Nephron (organoid): ENCODE measurements at regions not wholly inside any gene's neighbourhood (a gene's known extent, or its start where the extent isn't known, plus 50 kb on each side); places are given as distances from the start of the nearest gene placed in this dataset.

Experiments
- H3K27ac Mint-ChIP-seq, 3 experiments: 2 replicates each; pipeline ENCODE4 v1.8.0; 2020; ENCODE audit warnings: mixed read lengths in 3 of 3, mild to moderate bottlenecking in 2 of 3, moderate library complexity in 1 of 3
- H3K27me3 Mint-ChIP-seq: 2 replicates; pipeline ENCODE4 v1.8.0; 2021; ENCODE audit warnings: low read depth, mild to moderate bottlenecking, moderate library complexity, mixed read lengths
- H3K36me3 Mint-ChIP-seq: 2 replicates; pipeline ENCODE4 v1.8.0; 2020; ENCODE audit warnings: low read depth, mixed read lengths
- H3K4me1 Mint-ChIP-seq: 2 replicates; pipeline ENCODE4 v1.8.0; 2020; ENCODE audit warnings: mixed read lengths
- H3K4me3 Mint-ChIP-seq, 3 experiments: 2 replicates each; pipeline ENCODE4 v1.8.0; 2020; ENCODE audit warnings: mild to moderate bottlenecking in 3 of 3, mixed read lengths in 3 of 3, moderate library complexity in 2 of 3
- H3K9me3 Mint-ChIP-seq: 2 replicates; pipeline ENCODE4 v1.8.0; 2020; ENCODE audit warnings: mixed read lengths
- CTCF ChIP-seq, 3 experiments: fragments of 200-600 bp; sonication (generic); IDR thresholded peaks; one replicate each; pipeline ENCODE4 v1.5.0; 2021; ENCODE audit warnings: antibody characterized with exemption in 3 of 3; ENCODE audit not compliant: unreplicated experiment in 3 of 3

- no peak for TF ChIP-seq CTCF (IDR thresholded peaks at IDR 0.05; ENCODE audit: unreplicated experiment in 3 of 3)
- H3K36me3 Mint-ChIP-seq: no peaks in the 10 kb centered on the region
- H3K4me1 Mint-ChIP-seq: no peaks in the 10 kb centered on the region
- no peaks in the 10 kb centered on the region for H3K9me3 Mint-ChIP-seq
- H3K4me3 Mint-ChIP-seq: no peak overlapping the region
- H3K27ac Mint-ChIP-seq: no peak overlapping the region
- H3K27me3 Mint-ChIP-seq: no peaks in the 10 kb centered on the region
Observed at GRCh38 chr2:161552015-161552414, 72.2 kb upstream of the SLC4A10 start.

- no peaks in the 10 kb centered on the region for H3K36me3 Mint-ChIP-seq
- no peak overlapping the region for H3K4me3 Mint-ChIP-seq
- H3K9me3 Mint-ChIP-seq: peaks cover under 1% of the 10 kb centered on the region
- TF ChIP-seq CTCF (IDR thresholded peaks at IDR 0.05; ENCODE audit: unreplicated experiment in 3 of 3): no peak
- H3K4me1 Mint-ChIP-seq: no peaks in the 10 kb centered on the region
- H3K27me3 Mint-ChIP-seq: no peaks in the 10 kb centered on the region
- H3K27ac Mint-ChIP-seq: no peak overlapping the region
Observed at GRCh38 chr2:161555826-161556225, 68.4 kb upstream of the SLC4A10 start.

- H3K4me1 Mint-ChIP-seq: no peaks in the 10 kb centered on the region
- H3K27me3 Mint-ChIP-seq: no peaks in the 10 kb centered on the region
- H3K27ac Mint-ChIP-seq: no peak overlapping the region
- H3K4me3 Mint-ChIP-seq: no peak overlapping the region
- H3K9me3 Mint-ChIP-seq: peaks cover 3% of the 10 kb centered on the region
- TF ChIP-seq CTCF (IDR thresholded peaks at IDR 0.05; ENCODE audit: unreplicated experiment in 3 of 3): no peak
- no peaks in the 10 kb centered on the region for H3K36me3 Mint-ChIP-seq
Observed at GRCh38 chr2:161556440-161556839, 67.8 kb upstream of the SLC4A10 start.

GRCh38 chr2:161557538-161557937 lies 66.7 kb upstream of the SLC4A10 start:
- no peaks in the 10 kb centered on the region for H3K36me3 Mint-ChIP-seq
- H3K9me3 Mint-ChIP-seq: peaks cover 9% of the 10 kb centered on the region
- no peaks in the 10 kb centered on the region for H3K4me1 Mint-ChIP-seq
- H3K27ac Mint-ChIP-seq: no peak overlapping the region
- H3K4me3 Mint-ChIP-seq: no peak overlapping the region
- no peaks in the 10 kb centered on the region for H3K27me3 Mint-ChIP-seq
- TF ChIP-seq CTCF (IDR thresholded peaks at IDR 0.05; ENCODE audit: unreplicated experiment in 3 of 3): no peak

- peaks cover 27% of the 10 kb centered on the region for H3K9me3 Mint-ChIP-seq
- peaks cover 5% of the 10 kb centered on the region for H3K36me3 Mint-ChIP-seq
- no peaks in the 10 kb centered on the region for H3K27me3 Mint-ChIP-seq
- no peak overlapping the region for H3K27ac Mint-ChIP-seq
- H3K4me1 Mint-ChIP-seq: no peaks in the 10 kb centered on the region
- H3K4me3 Mint-ChIP-seq: no peak overlapping the region
- TF ChIP-seq CTCF (IDR thresholded peaks at IDR 0.05; ENCODE audit: unreplicated experiment in 3 of 3): no peak
Observed at GRCh38 chr2:161564906-161565305, 59.3 kb upstream of the SLC4A10 start.

GRCh38 chr2:161569401-161569800 lies 54.8 kb upstream of the SLC4A10 start:
- Mint-ChIP-seq H3K4me3 (no peak overlapping the region), H3K9me3 (peaks cover 5% of the 10 kb centered on the region), H3K27me3 (peaks cover 4% of the 10 kb centered on the region), H3K36me3 (peaks cover 5% of the 10 kb centered on the region), H3K4me1 (no peaks in the 10 kb centered on the region), H3K27ac (no peak overlapping the region)
- TF ChIP-seq CTCF (IDR thresholded peaks at IDR 0.05; ENCODE audit: unreplicated experiment in 3 of 3): no peak
